NCI-H146 (cell line): ENCODE measurements at regions not wholly inside any gene's neighbourhood (a gene's known extent, or its start where the extent isn't known, plus 50 kb on each side); places are given as distances from the start of the nearest gene placed in this dataset.
A peak's percentile ranks its signal among the peaks of the same experiment; 100 is the strongest.

Experiments
- DNase-seq: peaks from one replicate; lab custom pipeline; 2025; lab: John Stamatoyannopoulos, UW

DNA sequence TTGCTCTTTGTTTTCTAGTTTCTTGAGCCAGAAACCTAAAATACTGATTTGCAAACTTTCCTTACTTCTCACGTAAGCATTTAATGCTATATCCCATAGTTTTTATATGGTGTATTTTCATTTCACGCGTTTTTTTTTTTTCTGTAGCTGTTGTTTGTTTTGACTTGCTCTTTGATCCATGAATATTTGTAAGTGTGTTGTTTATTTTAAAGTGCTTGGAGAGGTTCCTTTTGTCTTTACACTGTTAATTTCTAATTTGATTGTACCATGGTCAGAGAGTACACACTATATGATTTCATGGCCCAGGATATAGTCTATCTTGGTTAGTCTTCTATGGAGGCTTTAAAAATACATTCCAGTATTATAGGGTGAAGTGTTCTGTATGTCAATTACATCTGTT lies 84.8 kb upstream of the RNF217 start:
- DNase-seq = no peak

DNA sequence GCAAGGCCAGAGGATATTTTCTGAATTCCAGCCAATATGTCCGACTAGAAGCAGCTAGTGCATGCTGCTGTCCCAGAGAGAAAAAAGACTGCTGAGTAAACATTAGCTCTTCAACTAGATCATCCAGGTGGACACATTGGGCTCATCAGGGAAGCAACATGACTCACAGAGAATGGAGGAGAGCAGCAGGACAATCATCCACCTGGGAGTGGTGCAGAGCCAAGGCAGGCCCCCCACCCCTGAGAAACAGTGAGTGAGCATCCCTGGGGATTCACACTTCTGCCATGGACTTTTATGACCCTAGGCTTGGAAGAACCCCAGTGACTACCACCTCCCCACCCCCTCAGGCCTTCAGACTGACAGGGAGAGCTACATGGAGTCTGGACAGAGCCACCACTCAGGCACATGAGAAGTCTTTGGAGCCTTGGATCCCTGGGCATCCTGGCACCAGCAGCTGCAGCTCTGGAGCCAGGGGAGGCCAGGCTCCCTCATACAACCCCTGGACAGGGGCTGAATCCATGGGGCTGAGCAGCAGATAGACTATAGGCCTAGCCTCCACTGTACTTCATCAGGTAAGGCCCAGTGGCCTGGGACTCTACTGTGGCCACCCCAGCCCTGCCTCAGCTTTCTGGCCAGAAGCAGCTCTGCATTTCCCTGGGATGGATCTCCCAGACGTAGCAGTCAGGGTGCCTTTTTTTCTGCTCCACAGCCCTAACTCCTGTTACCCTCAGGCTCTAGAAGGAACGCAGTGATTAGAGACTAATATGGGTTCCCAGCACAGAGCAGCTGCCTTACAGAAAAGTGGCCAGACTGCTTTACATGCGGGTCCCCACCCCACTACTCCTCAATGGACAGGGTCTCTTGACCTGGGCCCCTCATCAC lies 82.9 kb upstream of the RNF217 start:
- peak; percentile 47 for DNase-seq

DNA sequence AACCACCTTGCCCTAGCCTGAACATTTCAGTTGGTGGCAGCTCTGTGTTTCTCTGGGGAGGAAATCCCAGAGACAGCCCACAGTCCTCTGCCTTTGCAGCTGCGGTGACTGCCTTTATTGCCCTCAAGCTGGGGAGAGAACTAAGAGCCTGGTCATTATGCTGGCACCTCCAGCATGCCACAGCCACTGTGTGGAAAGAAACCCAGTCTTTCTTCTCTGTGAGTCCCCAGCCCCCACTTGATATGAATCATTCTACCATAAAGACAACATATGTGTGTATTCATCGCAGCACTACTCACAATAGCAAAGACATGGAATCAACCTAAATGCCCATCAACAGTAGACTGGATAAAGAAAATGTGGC lies 82.3 kb upstream of the RNF217 start:
- no peak for DNase-seq

DNA sequence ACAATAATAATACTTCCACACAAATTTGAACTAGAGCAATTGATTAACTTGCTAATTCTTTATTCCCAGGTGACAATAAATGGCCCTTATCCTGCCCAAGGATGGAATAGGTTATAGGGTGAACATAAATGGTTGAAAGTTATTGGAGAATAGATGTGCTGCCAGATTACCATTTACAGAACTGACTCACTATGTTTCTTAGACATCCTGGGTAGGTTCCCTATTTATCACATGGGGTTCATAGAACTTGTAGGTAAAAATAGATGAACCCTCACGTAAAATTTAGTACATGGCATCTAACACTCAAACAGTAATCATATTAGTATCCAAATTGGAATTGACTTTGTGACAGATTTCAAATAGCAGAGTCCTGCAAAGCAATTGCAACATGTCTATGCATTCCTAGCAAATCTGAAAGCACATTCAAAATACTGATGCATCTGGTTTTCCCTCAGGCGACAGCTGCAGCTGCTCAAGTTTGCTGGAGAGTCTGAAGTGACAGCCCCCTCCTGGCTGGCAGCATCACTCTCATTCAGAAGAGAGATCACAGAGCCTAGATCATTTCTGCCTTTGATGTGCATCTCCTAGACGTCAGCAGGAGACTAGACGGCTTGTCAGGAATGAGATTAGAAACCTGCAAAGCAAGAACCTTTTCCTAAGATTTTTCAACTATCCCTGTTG lies 80.2 kb upstream of the RNF217 start:
- DNase-seq = peak; percentile 62

DNA sequence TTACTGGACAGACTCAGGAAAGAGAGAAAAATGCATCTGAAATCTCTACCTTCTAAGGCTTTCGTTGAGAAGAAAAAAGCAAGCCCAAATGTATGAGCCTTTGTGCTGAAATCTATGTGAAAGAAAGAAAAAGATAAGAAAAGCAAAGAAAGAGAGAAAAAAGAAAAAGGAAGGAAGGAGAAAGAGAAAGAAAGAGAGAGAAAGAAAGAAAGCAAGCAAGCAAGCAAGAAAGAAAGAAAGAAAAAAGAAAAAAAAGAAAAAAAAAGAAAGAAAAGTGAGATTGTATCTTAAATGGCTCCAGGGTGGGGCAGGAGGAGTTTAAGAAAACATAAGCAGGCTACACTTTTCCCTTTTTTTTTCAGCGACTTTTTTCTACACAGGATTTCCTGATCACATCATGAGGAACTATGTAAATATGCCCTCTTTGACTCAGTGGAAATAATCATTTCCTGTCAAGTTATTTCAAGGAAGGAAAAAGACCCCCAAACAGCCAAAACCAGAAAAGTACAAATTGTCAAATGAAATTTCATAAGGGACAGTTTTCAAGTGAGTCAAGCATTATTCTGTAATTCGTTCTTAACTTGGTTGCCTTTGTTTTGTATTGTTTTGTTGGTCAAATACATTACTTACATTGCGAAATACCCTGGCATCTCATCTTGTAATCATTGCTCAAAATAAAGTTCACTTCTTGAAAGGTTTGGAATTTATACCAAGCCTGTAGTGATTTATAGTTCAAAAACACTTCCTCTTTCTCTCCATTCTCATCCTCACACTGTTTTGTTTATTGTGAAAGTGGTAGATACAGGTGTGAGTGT lies 79.5 kb upstream of the RNF217 start:
- no peak for DNase-seq

DNA sequence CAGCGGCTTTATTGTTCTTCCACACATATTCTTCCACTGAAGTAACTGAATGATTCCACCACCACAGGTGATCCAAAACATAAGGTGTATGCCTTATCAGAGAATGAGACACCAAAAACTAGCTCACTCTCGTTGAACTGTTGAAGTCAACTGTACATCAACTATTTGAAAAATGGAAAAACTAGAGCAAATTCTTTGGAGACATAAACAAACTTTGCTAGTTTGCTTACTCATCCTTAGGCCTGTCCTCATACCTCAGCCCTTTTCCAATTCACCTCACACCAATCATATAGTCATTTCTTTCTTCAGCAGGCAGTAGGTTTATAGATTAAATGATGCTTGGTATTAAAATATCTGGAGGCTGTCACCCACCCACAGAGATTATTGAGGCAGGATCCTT lies 77.1 kb upstream of the RNF217 start:
- no peak for DNase-seq

DNA sequence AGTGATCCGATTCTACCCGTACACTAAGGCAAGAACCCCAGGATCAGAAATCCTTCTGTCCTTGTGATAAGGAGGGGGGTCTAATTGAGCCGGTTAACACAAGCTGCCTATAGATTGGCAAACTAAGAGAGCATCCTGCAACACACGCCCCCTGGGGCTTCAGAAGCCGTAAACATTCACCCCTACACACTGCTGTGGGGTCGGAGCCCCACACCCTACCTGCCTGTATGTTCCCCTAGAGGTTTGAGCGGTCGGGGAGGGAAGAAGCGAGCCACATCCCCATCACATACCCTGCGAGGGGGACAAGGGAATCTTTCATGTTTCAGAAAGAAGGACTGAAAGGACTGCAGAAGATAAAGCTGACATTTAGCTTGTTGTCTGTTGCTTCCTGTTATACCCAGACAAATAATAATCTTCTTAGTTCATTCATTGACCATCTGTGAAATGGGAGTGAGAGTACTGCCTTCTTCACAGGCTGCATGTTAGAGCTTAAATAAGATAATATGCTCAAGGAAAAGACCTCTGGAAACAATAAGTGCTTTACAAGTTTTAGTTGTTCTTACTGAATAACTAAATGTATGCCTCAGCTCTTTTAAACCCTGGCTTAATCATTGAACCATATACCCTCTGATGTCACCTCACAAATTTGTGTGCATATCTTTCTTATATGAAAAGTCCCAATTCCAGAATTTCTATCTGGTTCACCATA lies 74.2 kb upstream of the RNF217 start:
- DNase-seq = no peak

DNA sequence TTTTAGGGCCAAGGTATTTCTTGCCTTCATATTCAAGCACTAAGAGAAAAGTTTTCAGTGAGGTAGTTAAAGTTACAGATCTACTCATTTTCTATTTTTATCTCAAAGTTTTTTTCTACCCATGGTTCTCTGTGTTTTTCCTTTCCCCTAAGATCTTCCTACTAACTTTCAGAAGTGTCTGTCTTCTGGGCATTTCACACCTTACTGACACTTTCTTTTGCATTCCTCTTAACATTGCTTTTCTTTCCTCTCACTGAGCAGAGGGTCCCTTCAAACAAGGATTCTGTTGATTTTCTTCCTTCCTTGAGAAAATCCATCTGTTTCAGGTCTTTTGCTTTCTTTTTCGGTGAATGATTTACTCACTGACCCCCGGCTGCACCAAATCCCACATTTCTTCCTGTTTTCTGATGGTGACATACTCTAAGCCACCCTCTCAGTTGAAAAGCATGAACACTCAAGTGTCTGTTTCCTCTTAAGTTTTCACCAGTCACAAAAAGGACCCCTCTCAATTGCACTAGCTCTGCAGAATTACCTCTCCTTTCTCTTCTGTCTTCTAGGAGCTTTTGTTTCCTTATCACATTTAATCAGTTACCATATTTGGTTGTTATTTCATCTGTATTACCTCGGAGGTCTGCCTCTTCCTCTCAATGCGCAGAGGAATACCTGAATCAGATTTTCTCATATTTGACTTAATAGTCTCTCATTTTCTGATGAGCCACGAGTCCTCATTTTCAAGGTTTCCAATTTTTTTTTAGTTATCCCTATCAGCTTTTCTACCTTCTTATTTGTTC lies 73.5 kb upstream of the RNF217 start:
- DNase-seq = no peak

DNA sequence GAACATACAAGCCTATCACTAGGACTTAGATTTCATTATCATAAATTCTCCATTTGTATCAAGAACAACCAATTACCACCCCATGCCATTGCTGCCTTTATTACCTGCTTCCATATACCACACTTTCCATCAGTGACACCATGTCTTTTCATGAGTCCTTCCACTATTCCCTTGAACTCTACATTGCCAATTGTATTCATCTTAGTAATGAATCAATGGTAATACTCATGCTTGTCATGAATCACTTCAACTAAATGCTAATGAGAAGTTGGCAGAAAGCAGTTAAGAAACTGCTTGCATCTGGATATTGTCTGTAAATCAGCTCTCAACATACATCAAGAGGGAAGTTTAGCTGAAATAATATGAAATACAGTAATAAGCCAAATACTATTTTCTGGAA lies 61.2 kb upstream of the RNF217 start:
- DNase-seq = no peak

DNA sequence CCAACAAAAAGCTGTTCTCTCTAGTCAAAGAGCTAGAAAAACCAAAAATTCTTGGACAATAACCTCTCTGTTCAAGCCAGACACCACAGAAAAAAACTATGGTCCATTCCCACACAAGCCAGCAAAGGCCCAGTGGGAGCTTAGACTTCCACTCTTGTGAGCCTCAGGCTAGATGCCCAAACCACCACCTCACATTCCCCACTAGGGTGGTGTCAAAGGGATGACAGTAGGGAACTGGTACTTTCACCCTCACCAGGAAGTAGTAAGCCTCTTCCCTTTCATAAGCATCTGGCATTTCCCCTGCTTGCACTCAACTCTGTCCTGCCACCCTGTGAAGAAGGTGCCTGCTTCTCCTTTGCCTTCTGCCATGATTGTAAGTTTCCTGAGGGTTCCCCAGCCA lies 58.4 kb upstream of the RNF217 start:
- DNase-seq = no peak

DNA sequence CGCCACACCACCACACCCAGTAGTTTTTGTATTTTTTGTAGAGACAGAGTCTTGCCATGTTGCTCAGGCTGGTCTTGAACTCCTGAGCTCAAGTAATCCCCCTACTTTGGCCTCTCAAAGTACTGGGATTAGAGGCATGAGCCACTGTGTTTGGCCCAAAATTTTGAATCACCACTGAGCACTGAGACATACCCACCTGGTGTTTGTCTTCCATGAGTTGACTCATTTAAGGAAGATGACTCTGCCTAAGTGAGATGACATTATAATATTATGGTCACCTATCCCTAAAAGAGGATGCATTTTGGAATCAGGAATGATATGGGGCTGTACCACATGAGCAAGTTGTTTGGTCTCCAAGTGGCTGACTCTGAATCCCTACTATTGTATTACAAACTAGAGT lies 54.6 kb upstream of the RNF217 start:
- DNase-seq = no peak
